Testis (tissue), 2 donors: ENCODE measurements at regions not wholly inside any gene's neighbourhood (a gene's known extent, or its start where the extent isn't known, plus 50 kb on each side); places are given as distances from the start of the nearest gene placed in this dataset.
A peak's percentile ranks its signal among the peaks of the same experiment; 100 is the strongest.

Source experiments
- DNase-seq: peaks from one replicate; pipeline ENCODE4 v3.0.0-alpha.2; 2019
- H3K27ac ChIP-seq, 2 donors: fragments of 200-600 bp; sonication (generic); one replicate each; pipeline ENCODE4 v1.5.1; 2019
- H3K27me3 ChIP-seq: fragments of 200-600 bp; sonication (generic); one replicate; pipeline ENCODE4 v1.5.1; 2019
- H3K36me3 ChIP-seq: fragments of 200-600 bp; sonication (generic); one replicate; pipeline ENCODE4 v1.5.1; 2017; ENCODE audit warnings: low read depth; ENCODE audit errors: missing control alignments
- H3K4me1 ChIP-seq: fragments of 200-600 bp; sonication (generic); one replicate; pipeline ENCODE4 v1.5.1; 2019
- H3K4me3 ChIP-seq, 2 donors: fragments of 200-600 bp; sonication (generic); one replicate each; pipeline ENCODE4 v1.5.1; 2017 to 2019
- H3K9me3 ChIP-seq: fragments of 200-600 bp; sonication (generic); one replicate; pipeline ENCODE4 v1.5.1; 2017
- POLR2A ChIP-seq: fragments of 450-650 bp; IDR thresholded peaks from one replicate; pipeline ENCODE4 v1.6.1; 2017; ENCODE audit warnings: antibody characterized with exemption, mild to moderate bottlenecking, moderate library complexity
- WGBS, 2 donors: methylation state at CpG; one replicate each; pipeline ENCODE4 v1.1.5; 2018; 5-methylcytosine and 5-hydroxymethylcytosine counted together
- intact Hi-C: fragments of 100-400 bp; cut with DNase I; formaldehyde crosslinking; loops from one replicate; pipeline ENCODE4 v1.15.1; 2023; ENCODE audit warnings: low total_unique reads
- TF ChIP-seq, protein P1 (sequence below), 3 experiments: fragments of 450-650 bp in 2 of 3; fragments of 200-600 bp in 1 of 3; sonication (generic) in 1 of 3; IDR thresholded peaks; one replicate each; pipeline ENCODE4 v1.5.1; 2016 to 2019; ENCODE audit warnings: antibody characterized with exemption in 3 of 3, mild to moderate bottlenecking in 2 of 3, moderate library complexity in 1 of 3

- no peak overlapping the region for H3K4me3 ChIP-seq
- no peaks in the 10 kb centered on the region for H3K4me1 ChIP-seq
- 70 to 73% methylated on average over 3 of the region's 3 CpGs for WGBS, 2 donors
- no peak overlapping the region for H3K27ac ChIP-seq
- intact Hi-C loops = no loop called here
- DNase-seq = no peak
- H3K27me3 ChIP-seq = no peaks in the 10 kb centered on the region
- TF ChIP-seq, protein P1, sequence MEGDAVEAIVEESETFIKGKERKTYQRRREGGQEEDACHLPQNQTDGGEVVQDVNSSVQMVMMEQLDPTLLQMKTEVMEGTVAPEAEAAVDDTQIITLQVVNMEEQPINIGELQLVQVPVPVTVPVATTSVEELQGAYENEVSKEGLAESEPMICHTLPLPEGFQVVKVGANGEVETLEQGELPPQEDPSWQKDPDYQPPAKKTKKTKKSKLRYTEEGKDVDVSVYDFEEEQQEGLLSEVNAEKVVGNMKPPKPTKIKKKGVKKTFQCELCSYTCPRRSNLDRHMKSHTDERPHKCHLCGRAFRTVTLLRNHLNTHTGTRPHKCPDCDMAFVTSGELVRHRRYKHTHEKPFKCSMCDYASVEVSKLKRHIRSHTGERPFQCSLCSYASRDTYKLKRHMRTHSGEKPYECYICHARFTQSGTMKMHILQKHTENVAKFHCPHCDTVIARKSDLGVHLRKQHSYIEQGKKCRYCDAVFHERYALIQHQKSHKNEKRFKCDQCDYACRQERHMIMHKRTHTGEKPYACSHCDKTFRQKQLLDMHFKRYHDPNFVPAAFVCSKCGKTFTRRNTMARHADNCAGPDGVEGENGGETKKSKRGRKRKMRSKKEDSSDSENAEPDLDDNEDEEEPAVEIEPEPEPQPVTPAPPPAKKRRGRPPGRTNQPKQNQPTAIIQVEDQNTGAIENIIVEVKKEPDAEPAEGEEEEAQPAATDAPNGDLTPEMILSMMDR (IDR thresholded peaks at IDR 0.05) = no peak
- no peak for TF ChIP-seq POLR2A
- no peaks in the 10 kb centered on the region for H3K36me3 ChIP-seq
- H3K9me3 ChIP-seq = no peaks in the 10 kb centered on the region
These were observed 503.3 kb downstream of the ANKRD50 start for GRCh38 chr4:124209211-124209610.

GRCh38 chr4:124209626-124210025 is 502.9 kb downstream of the ANKRD50 start:
- no peak overlapping the region for H3K27ac ChIP-seq
- no peak overlapping the region for H3K4me3 ChIP-seq
- TF ChIP-seq, protein P1 (IDR thresholded peaks at IDR 0.05) = no peak
- TF ChIP-seq POLR2A = no peak
- H3K9me3 ChIP-seq = no peaks in the 10 kb centered on the region
- no peaks in the 10 kb centered on the region for H3K36me3 ChIP-seq
- H3K4me1 ChIP-seq = no peaks in the 10 kb centered on the region
- WGBS, 2 donors = 77 to 85% methylated on average over 2 of the region's 2 CpGs
- DNase-seq = no peak
- intact Hi-C loops = no loop called here
- no peaks in the 10 kb centered on the region for H3K27me3 ChIP-seq

- Histone ChIP-seq H3K27ac (no peak overlapping the region), H3K36me3 (no peaks in the 10 kb centered on the region), H3K4me1 (no peaks in the 10 kb centered on the region), H3K27me3 (no peaks in the 10 kb centered on the region), H3K4me3 (no peak overlapping the region), H3K9me3 (no peaks in the 10 kb centered on the region)
- WGBS, 2 donors = 89 to 95% methylated on average over 2 of the region's 2 CpGs
- no peak for TF ChIP-seq POLR2A
- TF ChIP-seq, protein P1 (IDR thresholded peaks at IDR 0.05) = no peak
- no peak for DNase-seq
- intact Hi-C loops = no loop called here
These were observed 501.8 kb downstream of the ANKRD50 start for GRCh38 chr4:124210746-124211145.

DNA sequence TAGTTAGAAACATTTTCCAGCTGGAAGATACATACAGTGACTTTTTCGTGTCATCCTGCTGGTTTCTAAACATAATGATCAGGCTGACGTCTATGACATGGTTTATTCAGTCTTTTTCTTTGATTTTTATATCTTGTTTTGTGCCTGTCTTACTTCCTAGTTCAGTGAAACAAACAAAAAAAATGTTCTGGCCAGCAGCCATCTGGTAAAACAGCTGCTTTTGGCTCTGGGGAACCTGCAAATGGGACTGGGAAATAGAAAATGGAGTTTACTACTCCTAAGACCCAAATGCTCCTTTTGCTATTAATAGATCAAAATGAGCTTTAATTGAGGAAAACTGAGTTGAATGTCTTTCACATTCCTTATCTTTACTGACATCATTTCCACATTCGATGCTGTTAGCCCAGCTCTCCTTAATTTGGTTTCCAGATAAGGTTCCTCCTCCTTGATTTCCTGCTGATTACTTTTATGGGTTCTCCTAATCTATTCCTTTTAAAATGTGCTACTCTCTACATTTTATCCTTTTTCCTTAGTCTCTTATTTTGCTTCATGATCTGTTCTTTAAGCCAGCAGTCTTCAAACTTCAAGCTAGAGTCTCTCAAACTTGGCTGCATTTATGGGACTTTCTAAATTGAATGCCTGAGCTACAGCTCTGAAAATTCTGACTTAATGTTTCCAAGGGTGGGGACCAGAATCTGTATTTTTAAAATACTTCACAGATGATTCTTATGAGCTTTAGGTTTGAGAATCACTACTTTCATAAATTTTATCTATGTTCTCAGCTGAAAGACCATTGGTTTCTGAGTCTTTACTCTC is 499.5 kb downstream of the ANKRD50 start:
- H3K4me1 ChIP-seq = no peaks in the 10 kb centered on the region
- DNase-seq = peak; percentile 15
- H3K4me3 ChIP-seq = no peak overlapping the region
- H3K36me3 ChIP-seq = no peaks in the 10 kb centered on the region
- H3K27ac ChIP-seq = no peak overlapping the region
- WGBS, 2 donors = 30 to 38% methylated on average over 3 of the region's 3 CpGs
- H3K27me3 ChIP-seq = no peaks in the 10 kb centered on the region
- no peak for TF ChIP-seq POLR2A
- TF ChIP-seq, protein P1 (IDR thresholded peaks at IDR 0.05) = no peak
- intact Hi-C loops = no loop called here
- no peaks in the 10 kb centered on the region for H3K9me3 ChIP-seq

DNA sequence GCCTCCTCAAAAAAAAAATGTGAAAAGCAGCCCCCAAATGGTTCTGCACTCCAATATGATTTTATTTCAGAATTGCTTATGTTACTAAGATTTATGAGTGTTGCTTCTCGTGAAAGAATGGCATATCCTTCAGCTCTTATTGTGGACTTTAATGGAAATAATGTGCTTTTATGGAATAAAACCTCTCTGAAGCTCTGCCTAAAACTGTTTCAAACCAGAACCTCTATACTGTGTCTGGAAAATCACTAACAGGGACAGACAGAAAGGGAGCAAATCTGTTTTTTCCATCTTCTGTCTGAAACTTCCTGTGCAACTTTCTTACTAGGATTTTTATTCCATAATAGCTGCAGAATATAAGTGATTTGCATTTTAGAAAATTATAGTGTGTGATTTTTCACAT is 493.1 kb downstream of the ANKRD50 start:
- Histone ChIP-seq H3K9me3 (no peaks in the 10 kb centered on the region), H3K27me3 (no peaks in the 10 kb centered on the region), H3K4me1 (no peaks in the 10 kb centered on the region), H3K4me3 (no peak overlapping the region), H3K27ac (no peak overlapping the region), H3K36me3 (no peaks in the 10 kb centered on the region)
- intact Hi-C loops = no loop called here
- no peak for DNase-seq
- TF ChIP-seq, protein P1 (IDR thresholded peaks at IDR 0.05) = no peak
- TF ChIP-seq POLR2A = no peak
- 77 to 86% methylated on average over 1 of the region's 1 CpG for WGBS, 2 donors
